ENCODE measurements at regions not wholly inside any gene's neighbourhood (a gene's known extent, or its start where the extent isn't known, plus 50 kb on each side); places are given as distances from the start of the nearest gene placed in this dataset.

DNA sequence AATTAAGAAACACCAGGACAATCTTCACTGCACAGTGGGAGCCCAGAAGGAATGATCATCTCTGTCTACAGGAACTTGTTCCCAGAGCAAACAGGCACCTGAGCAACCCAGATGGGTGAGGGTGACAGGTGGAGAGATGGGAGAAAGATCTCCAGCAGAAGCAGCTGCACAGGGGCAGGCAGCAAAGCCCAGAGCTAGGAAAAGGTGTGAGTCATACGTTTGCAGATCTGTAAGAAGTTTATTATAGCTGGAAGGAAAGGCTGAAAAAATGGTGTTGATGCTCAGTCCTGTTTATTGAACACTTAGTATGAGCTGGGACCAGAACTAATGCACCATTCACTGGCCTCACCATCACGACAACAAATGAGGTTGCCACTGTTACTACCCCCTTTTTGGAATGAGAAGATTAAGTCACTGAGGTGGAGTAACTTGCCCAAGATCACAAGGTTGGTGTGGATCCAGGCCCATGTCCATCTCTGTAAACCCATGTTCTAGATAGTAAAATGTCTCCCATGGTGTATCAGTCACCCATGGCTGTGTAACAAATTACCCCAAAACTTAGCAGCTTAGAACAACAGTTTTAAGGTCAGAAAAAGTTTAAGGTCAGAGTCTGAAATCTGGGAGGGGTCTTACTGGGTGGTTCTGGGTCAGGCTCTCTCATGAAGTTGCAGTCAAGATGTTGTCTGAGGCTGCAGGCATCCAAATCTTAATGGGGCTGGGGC lies 506.9 kb downstream of the RPS24 start:
- no peak for DNase-seq (ENCODE audit: low read depth in 2 of 2)

DNA sequence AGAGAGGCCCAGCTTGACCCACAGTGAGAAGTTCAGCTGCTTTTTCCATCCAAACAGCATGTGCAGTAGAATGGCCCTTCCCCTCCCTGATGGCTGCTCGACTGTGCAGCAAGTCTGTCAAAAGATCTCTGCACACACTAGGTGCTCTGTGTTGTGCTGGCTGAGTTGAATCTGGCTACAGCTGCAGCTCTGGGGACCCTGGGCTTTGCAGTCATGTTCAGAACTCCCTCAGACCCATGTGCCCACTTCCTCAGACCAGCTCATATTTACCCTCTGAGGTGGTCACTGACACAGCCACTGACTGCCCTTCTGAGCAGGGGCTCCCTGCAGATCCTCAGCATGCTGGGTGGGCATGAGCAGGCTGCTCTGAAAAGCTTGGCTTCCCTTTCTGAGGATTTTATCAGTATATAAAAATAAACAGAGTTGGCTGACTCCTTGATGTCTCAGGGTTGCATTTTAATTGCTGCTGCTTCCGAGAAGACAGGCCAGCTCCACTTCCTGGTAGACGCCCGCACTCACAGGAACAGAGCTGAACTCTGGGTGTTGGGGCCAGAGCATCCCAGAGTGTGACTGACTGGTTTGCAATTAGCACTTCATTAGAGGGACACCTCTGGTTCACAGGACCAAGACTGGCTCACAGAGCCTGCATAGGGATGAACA lies 507.9 kb downstream of the RPS24 start:
- DNase-seq (ENCODE audit: low read depth in 2 of 2) = no peak

DNA sequence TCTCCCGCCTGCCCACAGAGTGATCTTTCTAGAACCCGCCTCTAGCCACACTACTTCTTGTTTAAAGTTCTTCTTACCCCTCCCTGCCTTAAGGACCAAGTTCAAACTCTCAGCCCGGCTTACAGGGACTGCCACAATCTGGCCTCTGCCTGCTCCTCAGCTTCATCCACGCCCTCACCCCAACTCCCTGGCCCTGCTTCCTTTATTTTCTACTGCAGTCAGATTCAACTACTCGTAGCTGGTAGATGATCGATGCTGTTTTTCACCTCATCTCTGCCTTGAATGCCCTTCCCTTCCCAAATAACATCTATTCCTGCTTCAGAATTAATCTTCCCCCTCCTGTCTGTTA lies 508.5 kb downstream of the RPS24 start:
- no peak for DNase-seq (ENCODE audit: low read depth in 2 of 2)

DNA sequence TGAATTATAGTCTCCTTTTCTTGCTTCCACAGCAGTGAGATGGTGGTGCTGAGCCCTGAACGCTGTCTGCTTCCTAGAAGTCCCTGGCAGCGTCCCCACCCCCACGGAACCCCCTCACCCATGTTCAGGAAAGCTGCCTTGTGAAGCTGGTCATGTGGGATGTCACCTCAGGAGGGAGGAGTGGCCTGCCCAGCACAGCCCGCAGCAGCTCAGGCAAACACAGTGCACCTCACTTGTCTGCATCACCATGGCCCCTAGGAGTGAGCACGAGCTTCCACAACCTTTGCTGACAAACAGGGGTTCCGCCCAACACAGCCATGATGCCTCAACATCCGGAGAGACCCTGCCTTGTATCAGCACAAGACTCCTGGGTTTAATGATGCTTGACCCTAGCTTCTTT lies 508.9 kb downstream of the RPS24 start:
- DNase-seq (ENCODE audit: low read depth in 2 of 2) = no peak

DNA sequence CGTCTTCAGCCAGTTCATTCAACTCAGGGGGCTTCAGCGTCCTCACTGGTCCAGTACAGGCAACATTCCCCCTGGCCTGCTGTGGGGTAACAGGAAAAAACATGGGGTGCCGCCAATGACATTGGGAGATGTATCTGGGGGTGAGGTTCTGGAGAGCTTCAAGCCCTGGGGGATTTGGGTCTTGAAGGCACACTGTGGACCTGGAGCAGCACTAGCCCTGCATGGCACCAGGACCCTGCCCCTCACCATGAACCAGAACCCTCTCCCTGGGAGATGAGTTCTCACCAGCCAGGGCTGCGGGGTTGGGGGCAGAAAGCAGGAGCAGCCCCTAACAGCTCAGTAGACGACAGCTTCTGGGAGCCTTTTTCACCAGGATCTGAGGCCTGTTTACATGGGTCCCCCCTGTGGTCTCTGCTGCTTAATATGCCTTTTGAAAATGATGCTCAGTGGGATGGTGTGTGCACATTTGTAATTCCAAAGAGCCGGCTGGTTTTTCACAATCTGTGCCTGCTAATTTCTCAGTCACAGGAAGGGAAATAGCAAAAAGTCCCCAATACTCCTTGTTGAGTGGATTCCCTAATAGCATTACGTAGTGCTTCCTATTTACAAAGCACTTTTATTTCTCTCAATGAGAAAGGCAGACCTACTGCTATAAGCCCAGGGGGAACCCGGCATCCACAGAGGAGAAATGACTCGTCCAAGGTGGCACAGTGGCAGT lies 509.5 kb downstream of the RPS24 start:
- no peak for DNase-seq (ENCODE audit: low read depth in 2 of 2)

GRCh38 chr10:78543749-78544362 lies 510.2 kb downstream of the RPS24 start:
- no peak for DNase-seq (ENCODE audit: low read depth in 2 of 2)

- DNase-seq (ENCODE audit: low read depth in 2 of 2) = no peak
These were observed 510.9 kb downstream of the RPS24 start for GRCh38 chr10:78544423-78545090.

DNA sequence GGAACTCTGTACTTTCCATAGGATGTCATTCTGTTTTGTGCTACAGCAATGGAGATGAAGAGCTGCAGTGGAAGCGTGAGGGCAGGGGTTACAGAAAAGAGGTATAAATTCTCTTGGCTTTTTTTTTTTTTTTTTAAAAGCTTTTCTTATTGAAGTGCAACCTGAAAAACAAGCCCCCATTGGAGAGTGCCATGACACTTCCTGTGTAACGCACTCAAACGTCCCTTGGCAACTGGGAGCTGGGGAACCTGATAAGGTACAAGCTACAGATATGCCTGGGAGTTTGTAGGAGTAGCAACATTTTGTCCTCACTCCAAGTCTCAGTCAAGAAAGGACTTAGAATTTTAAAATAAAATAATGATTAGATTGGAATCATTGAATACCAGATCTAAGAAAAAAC lies 512.1 kb downstream of the RPS24 start:
- DNase-seq (ENCODE audit: low read depth in 2 of 2) = no peak

GRCh38 chr10:78547397-78547796 lies 513.7 kb downstream of the RPS24 start:
- no peak for DNase-seq (ENCODE audit: low read depth in 2 of 2)

GRCh38 chr10:78547905-78548304 lies 514.2 kb downstream of the RPS24 start:
- DNase-seq (ENCODE audit: low read depth in 2 of 2) = no peak

- no peak for DNase-seq (ENCODE audit: low read depth in 2 of 2)
These were observed 514.7 kb downstream of the RPS24 start for GRCh38 chr10:78548369-78548768.

DNA sequence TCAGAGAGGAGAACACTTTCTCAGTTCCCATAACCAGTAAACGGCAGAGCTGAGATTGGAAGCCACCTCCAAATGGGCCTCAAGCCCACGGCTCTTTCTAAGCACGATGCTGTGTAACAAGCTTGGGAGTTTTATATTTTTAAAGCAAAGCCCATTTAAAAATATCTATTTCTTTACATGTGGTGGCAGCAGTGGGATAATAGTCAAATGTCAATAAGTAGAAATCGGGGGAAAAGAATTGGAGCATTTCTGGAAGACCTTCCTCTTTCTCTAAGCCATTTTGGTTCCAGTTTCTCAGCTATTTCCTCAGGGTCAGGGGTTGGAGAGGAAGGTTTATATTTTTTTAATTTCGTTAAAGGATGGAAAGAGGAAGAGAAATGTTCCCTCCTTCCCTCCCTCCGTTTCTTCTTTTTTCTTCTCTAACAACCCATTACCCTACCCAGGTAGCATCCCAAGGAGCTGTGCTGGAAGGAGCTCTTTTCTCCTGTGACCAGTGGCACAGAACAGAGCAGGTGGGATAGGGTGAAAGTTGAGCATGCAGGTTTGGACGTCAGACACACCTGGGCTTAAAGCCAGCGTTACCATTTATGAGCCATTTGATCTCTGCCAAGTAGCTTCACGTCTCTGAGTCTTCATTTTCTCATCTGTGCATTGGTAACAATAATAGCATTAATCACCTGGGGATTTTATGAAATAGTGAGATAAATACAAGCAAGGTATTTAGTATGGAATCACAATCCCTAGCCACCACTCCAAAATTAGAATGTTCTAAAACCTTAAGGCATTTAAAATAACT lies 515.7 kb downstream of the RPS24 start:
- DNase-seq (ENCODE audit: low read depth in 2 of 2) = no peak

DNA sequence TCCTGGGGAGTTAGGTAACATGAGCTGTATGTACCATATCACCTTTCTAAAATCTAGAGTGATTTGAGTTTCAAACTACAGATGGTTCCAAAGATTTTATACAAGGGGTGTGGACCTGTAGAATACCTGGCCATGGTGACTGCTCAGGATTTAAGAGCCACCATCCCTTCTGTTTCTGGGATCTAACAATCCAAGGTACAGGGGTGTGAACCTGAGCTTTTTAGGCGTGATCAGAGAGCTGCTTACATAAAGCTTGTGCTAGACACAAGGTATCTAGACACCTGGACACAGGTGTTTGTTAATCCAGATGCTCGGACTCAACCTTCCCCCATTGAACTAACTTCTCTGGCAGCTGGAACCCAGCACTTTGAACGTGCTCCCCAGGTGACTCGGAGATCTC lies 516.4 kb downstream of the RPS24 start:
- DNase-seq (ENCODE audit: low read depth in 2 of 2) = no peak

GRCh38 chr10:78550716-78551115 lies 517.1 kb downstream of the RPS24 start:
- DNase-seq (ENCODE audit: low read depth in 2 of 2) = no peak

DNA sequence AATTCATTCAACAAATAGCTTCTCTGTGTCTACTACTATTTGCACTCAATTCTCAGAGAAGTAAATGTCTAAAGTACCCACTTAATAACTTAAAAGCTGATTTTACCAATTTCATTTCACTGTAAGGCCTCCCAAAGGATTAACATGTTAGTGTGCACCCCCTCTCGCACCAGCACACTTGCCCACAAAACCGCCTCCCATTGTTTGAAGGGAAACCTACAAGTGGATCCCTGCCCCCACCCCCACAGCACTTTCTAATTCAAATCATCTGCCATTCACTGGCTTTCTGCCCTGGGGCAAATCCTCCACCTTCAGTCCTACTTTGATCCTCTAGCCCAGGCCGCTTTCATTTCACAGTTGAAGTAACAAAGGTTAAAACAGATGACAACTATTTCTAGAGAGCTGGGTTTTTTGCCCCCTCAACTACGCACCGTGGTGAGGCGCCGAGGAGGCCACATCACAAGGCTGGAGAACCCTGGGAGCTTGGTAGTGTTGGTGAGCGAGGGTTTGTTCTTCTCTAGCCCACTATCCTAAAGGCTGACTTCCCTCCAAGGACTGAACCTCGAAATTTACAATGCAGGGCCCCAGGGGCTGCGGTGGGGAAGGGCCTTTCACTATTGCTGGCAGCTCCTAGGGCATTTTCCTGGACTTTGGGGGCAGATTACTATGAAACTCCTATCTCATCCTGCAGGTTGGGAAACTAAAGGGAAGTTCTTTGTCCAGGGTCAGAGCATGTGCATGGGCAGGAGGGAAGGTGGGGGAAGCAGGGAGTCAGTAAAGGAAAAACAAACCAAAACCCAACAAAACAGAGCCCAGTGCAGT lies 517.4 kb upstream of the ZMIZ1 start:
- no peak for DNase-seq (ENCODE audit: low read depth in 2 of 2)

GRCh38 chr10:78552261-78552811 lies 516.4 kb upstream of the ZMIZ1 start:
- DNase-seq (ENCODE audit: low read depth in 2 of 2) = no peak

DNA sequence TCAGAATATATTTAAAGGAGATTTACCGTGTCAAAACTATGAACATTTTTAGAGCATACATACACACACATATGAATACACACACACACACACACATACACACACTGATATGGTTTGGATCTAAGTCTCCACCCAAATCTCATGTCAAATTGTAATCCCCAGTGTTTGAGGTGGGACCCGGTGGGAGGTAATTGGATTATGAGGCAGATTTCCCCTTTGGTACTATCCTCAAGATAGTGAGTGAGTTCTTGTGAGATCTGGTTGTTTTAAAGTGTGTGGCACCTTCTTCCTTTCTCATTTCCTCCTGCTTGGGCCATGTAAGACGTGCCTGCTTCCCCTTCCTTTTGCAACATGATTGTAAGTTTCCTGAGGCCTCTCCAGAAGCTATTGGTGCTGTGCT lies 515.0 kb upstream of the ZMIZ1 start:
- DNase-seq (ENCODE audit: low read depth in 2 of 2) = no peak

DNA sequence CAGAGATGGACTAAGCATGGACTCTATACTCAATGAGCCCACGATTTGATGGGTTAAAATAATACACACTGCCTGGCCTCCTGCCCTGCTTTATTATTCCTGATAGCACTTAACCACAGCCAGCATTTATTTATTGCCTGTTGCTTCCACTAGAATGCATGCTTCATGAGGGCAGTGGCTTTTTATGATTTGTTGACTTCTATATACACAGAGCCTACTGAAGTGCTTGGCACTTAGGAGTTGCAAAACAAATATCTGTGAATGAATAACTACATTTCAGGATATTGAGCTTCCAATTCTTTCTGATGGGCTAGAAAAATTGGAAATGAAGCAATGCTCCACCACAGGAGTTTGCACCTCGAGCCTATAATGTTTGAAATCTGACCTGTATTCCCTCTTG lies 513.6 kb upstream of the ZMIZ1 start:
- DNase-seq (ENCODE audit: low read depth in 2 of 2) = no peak

DNA sequence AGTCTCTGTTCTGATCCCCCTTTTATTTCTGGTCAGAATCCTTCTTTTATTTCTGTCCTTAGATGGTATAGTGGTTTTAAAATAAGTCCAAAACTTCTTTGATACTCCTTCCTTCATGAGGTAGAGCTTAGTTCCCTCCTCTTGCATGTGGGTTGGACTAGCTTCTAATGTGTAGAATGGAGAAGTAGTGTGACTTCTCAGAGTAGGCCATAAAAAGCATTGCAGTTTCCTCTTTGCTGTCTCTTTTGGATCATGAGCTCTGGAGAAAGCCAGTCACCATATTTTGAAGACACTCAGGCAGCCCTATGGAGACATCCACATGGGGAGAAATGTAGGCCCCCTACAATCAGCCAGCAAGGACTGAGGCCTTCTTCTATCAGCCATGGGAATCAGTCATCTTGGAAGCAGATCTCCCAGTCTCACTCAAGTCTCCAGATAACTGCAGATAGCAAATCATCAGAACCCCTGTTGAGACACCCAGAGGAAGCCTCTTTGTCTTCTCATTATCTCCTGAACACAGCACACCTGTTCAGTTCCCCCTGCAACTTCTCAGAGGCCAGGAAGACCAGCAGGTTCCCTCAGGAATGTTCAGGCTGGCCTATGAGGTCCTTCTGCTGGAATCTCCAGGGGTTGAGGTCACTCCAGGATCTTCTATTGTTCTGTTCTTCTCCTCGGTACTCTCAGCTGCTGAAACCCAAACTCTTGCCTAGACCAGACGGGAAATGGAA lies 511.9 kb upstream of the ZMIZ1 start:
- DNase-seq (ENCODE audit: low read depth in 2 of 2) = no peak
